HG03108 (cell line): ENCODE measurements at regions not wholly inside any gene's neighbourhood (a gene's known extent, or its start where the extent isn't known, plus 50 kb on each side); places are given as distances from the start of the nearest gene placed in this dataset.
"Not testable (repeated sequence)": the region's sequence is repeated elsewhere in the genome, so short reads cannot be mapped to it uniquely, and the experiment has no call there.

ENCODE experiments used
- ATAC-seq: cut with Tn5 transposase; IDR thresholded peaks from one replicate; pipeline ENCODE4 v1.9.1; 2021; ENCODE audit warnings: moderate library complexity; ENCODE audit not compliant: unreplicated experiment

- no peak for ATAC-seq
Observed at GRCh38 chr12:75812271-75813018, 219.1 kb downstream of the PHLDA1 start.

GRCh38 chr12:75809746-75810145, 221.8 kb downstream of the PHLDA1 start:
- no peak for ATAC-seq

GRCh38 chr12:75807494-75807893, 224.1 kb downstream of the PHLDA1 start:
- no peak for ATAC-seq

GRCh38 chr12:75805905-75806304, 225.7 kb downstream of the PHLDA1 start:
- ATAC-seq = no peak

GRCh38 chr12:75805320-75805719, 226.3 kb downstream of the PHLDA1 start:
- no peak for ATAC-seq

- ATAC-seq = no peak
Observed at GRCh38 chr12:75798136-75798926, 233.2 kb downstream of the PHLDA1 start.

- no peak for ATAC-seq
Observed at GRCh38 chr12:75795125-75795524, 236.5 kb downstream of the PHLDA1 start.

GRCh38 chr12:75792687-75793086, 238.9 kb downstream of the PHLDA1 start:
- no peak for ATAC-seq

GRCh38 chr12:75790219-75790618, 241.4 kb downstream of the PHLDA1 start:
- no peak for ATAC-seq

- ATAC-seq = not testable (repeated sequence)
Observed at GRCh38 chr12:75787146-75787545, 244.4 kb downstream of the PHLDA1 start.

- ATAC-seq = no peak
Observed at GRCh38 chr12:75786070-75786469, 245.5 kb downstream of the PHLDA1 start.

GRCh38 chr12:75784591-75784990, 247.0 kb downstream of the PHLDA1 start:
- no peak for ATAC-seq

GRCh38 chr12:75783093-75783877, 248.3 kb downstream of the PHLDA1 start:
- ATAC-seq = no peak

GRCh38 chr12:75782069-75782581, 249.5 kb downstream of the PHLDA1 start:
- no peak for ATAC-seq

- no peak for ATAC-seq
Observed at GRCh38 chr12:75781532-75782046, 250.0 kb downstream of the PHLDA1 start.

- no peak for ATAC-seq
Observed at GRCh38 chr12:75779891-75780496, 251.6 kb downstream of the PHLDA1 start.

- ATAC-seq = peak; percentile 78
Observed at GRCh38 chr12:75774261-75775052, 257.1 kb downstream of the PHLDA1 start.

GRCh38 chr12:75773377-75773776, 258.2 kb downstream of the PHLDA1 start:
- ATAC-seq = no peak

- ATAC-seq = no peak
Observed at GRCh38 chr12:75771023-75771422, 259.6 kb upstream of the KRR1 start.

GRCh38 chr12:75767957-75768356, 256.5 kb upstream of the KRR1 start:
- ATAC-seq = no peak
